Spleen (tissue), 11 donors: ENCODE measurements at regions not wholly inside any gene's neighbourhood (a gene's known extent, or its start where the extent isn't known, plus 50 kb on each side); places are given as distances from the start of the nearest gene placed in this dataset.

Experiments
- DNase-seq: peaks from one replicate; pipeline ENCODE4 v3.0.0-alpha.2; 2020
- H3K27ac ChIP-seq, 8 donors: fragments of 200-600 bp; sonication (generic) in 7 of 8; 1 replicate in 4 of 8; 2 replicates in 4 of 8; pipeline versions ENCODE4 v1.5.0 to v1.8.0; 2016 to 2021; ENCODE audit warnings: inconsistent platforms in 4 of 8, mild to moderate bottlenecking in 4 of 8, moderate library complexity in 1 of 8
- H3K27me3 ChIP-seq, 7 donors: fragments of 200-600 bp; sonication (generic) in 6 of 7; replicated peaks in 1 of 7; 1 replicate in 4 of 7; 2 replicates in 3 of 7; pipeline versions ENCODE4 v1.5.0 to v1.8.0; 2016 to 2021; ENCODE audit warnings: inconsistent platforms in 3 of 7, mild to moderate bottlenecking in 1 of 7
- H3K36me3 ChIP-seq, 6 donors: fragments of 200-600 bp; sonication (generic) in 5 of 6; 1 replicate in 4 of 6; 2 replicates in 2 of 6; pipeline versions ENCODE4 v1.5.0 to v1.8.0; 2016 to 2021; ENCODE audit warnings: inconsistent platforms in 2 of 6
- H3K4me1 ChIP-seq, 6 donors: fragments of 200-600 bp; sonication (generic) in 5 of 6; 1 replicate in 3 of 6; 2 replicates in 3 of 6; pipeline versions ENCODE4 v1.5.0 to v1.8.0; 2016 to 2021; ENCODE audit warnings: inconsistent platforms in 3 of 6
- H3K4me3 ChIP-seq, 8 donors: fragments of 200-600 bp; sonication (generic) in 7 of 8; 1 replicate in 4 of 8; 2 replicates in 4 of 8; pipeline versions ENCODE4 v1.5.0 to v1.8.0; 2016 to 2021; ENCODE audit warnings: inconsistent platforms in 4 of 8, mild to moderate bottlenecking in 4 of 8, moderate library complexity in 2 of 8
- H3K9me3 ChIP-seq, 8 donors: fragments of 200-600 bp; sonication (generic) in 7 of 8; 1 replicate in 4 of 8; 2 replicates in 4 of 8; pipeline versions ENCODE4 v1.5.0 to v1.8.0; 2016 to 2021; ENCODE audit warnings: inconsistent platforms in 4 of 8
- CTCF ChIP-seq, 11 experiments: fragments of 200-600 bp in 7 of 11; fragments of 450-650 bp in 4 of 11; sonication (generic) in 4 of 11; IDR thresholded peaks in 8 of 11; conservative IDR thresholded peaks in 3 of 11; 1 replicate in 7 of 11; 2 replicates in 4 of 11; pipeline versions ENCODE4 v1.4.0 to v1.8.0; 2016 to 2021; ENCODE audit warnings: antibody characterized with exemption in 11 of 11, inconsistent platforms in 4 of 11, mild to moderate bottlenecking in 1 of 11
- POLR2A ChIP-seq, 3 donors: fragments of 450-650 bp; IDR thresholded peaks; one replicate each; pipeline ENCODE4 v1.5.1; 2017; ENCODE audit warnings: antibody characterized with exemption in 3 of 3, mild to moderate bottlenecking in 1 of 3
- POLR2AphosphoS5 ChIP-seq, 3 donors: sonication (generic); formaldehyde crosslinking; IDR thresholded peaks; one replicate each; pipeline ENCODE4 v1.5.1; 2017; ENCODE audit warnings: antibody characterized with exemption in 3 of 3
- WGBS, 5 donors: extraction: QIAGEN DNeasy Blood & Tissue Kit in 3 of 5; methylation state at CpG; one replicate each; pipeline versions ENCODE4 v1.1.5 to v1.1.7; 2013 to 2018; 5-methylcytosine and 5-hydroxymethylcytosine counted together
- intact Hi-C: fragments of 100-400 bp; cut with DNase I; formaldehyde crosslinking; loops from one replicate; pipeline ENCODE4 v1.15.0; 2023; ENCODE audit warnings: low total_unique reads
- donor health status: healthy with polysubstance abuse.
- donor health status: DM: no; HTN: no; CAD: no; lungs with moderate emphysema.
- donor health status: DM: no; HTN: no; CAD: no.
- donor health status: Bipolar disorder and iron deficiency.
- donor health status: healthy.
- donor health status: DM: no; HTN: no; CAD: no.
- donor health status: DM: yes; HTN: yes; CAD: no.

- DNase-seq = no peak
- Histone ChIP-seq H3K27ac (no peak overlapping the region), H3K4me1 (no peaks in the 10 kb centered on the region), H3K9me3 (no peaks in the 10 kb centered on the region), H3K36me3 (no peaks in the 10 kb centered on the region), H3K4me3 (no peak overlapping the region), H3K27me3 (no peaks in the 10 kb centered on the region)
- WGBS, 5 donors = 83 to 98% (median 93%) methylated on average over 1 of the region's 1 CpG
- intact Hi-C loops = no loop called here
- TF ChIP-seq CTCF (IDR thresholded peaks at IDR 0.05 in 8 of 11, conservative IDR thresholded peaks at IDR 0.05 in 3 of 11) (no peak), POLR2A (IDR thresholded peaks at IDR 0.05) (no peak), POLR2AphosphoS5 (IDR thresholded peaks at IDR 0.05) (no peak)
Measured at GRCh38 chr1:96372881-96373280, 348.7 kb upstream of the PTBP2 start.

- H3K36me3 ChIP-seq = no peaks in the 10 kb centered on the region
- intact Hi-C loops = no loop called here
Measured at GRCh38 chr1:96374076-96374762, 347.4 kb upstream of the PTBP2 start.

GRCh38 chr1:96376846-96377245, 344.7 kb upstream of the PTBP2 start:
- no peak for TF ChIP-seq POLR2AphosphoS5 (IDR thresholded peaks at IDR 0.05)
- Histone ChIP-seq H3K4me3 (no peak overlapping the region), H3K36me3 (no peaks in the 10 kb centered on the region), H3K27me3 (no peaks in the 10 kb centered on the region), H3K27ac (no peak overlapping the region), H3K9me3 (no peaks in the 10 kb centered on the region), H3K4me1 (no peaks in the 10 kb centered on the region)
- DNase-seq = no peak
- intact Hi-C loops = no loop called here
- 54 to 72% (median 64%) methylated on average over 1 of the region's 1 CpG for WGBS, 5 donors

More at GRCh38 chr1:96374076-96374762, 347.4 kb upstream of the PTBP2 start:
- no peaks in the 10 kb centered on the region for H3K27me3 ChIP-seq
- DNase-seq = no peak
- H3K27ac ChIP-seq = no peak overlapping the region
- 83 to 96% (median 88%) methylated on average over 1 of the region's 1 CpG for WGBS, 5 donors
- TF ChIP-seq POLR2AphosphoS5 (IDR thresholded peaks at IDR 0.05) = no peak
- TF ChIP-seq POLR2A (IDR thresholded peaks at IDR 0.05) = no peak
- TF ChIP-seq CTCF (IDR thresholded peaks at IDR 0.05 in 8 of 11, conservative IDR thresholded peaks at IDR 0.05 in 3 of 11) = no peak
- H3K9me3 ChIP-seq = no peaks in the 10 kb centered on the region
- no peaks in the 10 kb centered on the region for H3K4me1 ChIP-seq
- no peak overlapping the region for H3K4me3 ChIP-seq

- 74 to 87% (median 76%) methylated on average over 2 of the region's 2 CpGs for WGBS, 5 donors
- H3K27me3 ChIP-seq = no peaks in the 10 kb centered on the region
- TF ChIP-seq POLR2AphosphoS5 (IDR thresholded peaks at IDR 0.05) (no peak), CTCF (IDR thresholded peaks at IDR 0.05 in 8 of 11, conservative IDR thresholded peaks at IDR 0.05 in 3 of 11) (no peak), POLR2A (IDR thresholded peaks at IDR 0.05) (no peak)
- H3K4me3 ChIP-seq = no peak overlapping the region
- intact Hi-C loops = no loop called here
- peaks cover 0 to 20% (median 13%) of the 10 kb centered on the region in 8 donors for H3K9me3 ChIP-seq
- DNase-seq = no peak
- H3K4me1 ChIP-seq = no peaks in the 10 kb centered on the region
- H3K27ac ChIP-seq = no peak overlapping the region
- H3K36me3 ChIP-seq = no peaks in the 10 kb centered on the region
Measured at GRCh38 chr1:96384611-96385010, 337.0 kb upstream of the PTBP2 start.
